NCI-H128 (cell line): ENCODE measurements at regions not wholly inside any gene's neighbourhood (a gene's known extent, or its start where the extent isn't known, plus 50 kb on each side); places are given as distances from the start of the nearest gene placed in this dataset.

Experiments used
- DNase-seq: peaks from one replicate; lab custom pipeline; 2025; ENCODE audit not compliant: unreplicated experiment; lab: John Stamatoyannopoulos, UW

GRCh38 chr12:107612508-107612907, 73.1 kb upstream of the PWP1 start:
- DNase-seq: no peak

- DNase-seq: no peak
These were observed 68.7 kb upstream of the PWP1 start for GRCh38 chr12:107616941-107617340.

- DNase-seq: no peak
These were observed 67.5 kb upstream of the PWP1 start for GRCh38 chr12:107618106-107618505.

- no peak for DNase-seq
These were observed 65.8 kb upstream of the PWP1 start for GRCh38 chr12:107619831-107620230.

GRCh38 chr12:107622001-107622400, 63.6 kb upstream of the PWP1 start:
- no peak for DNase-seq

GRCh38 chr12:107624493-107624892, 61.1 kb upstream of the PWP1 start:
- no peak for DNase-seq

GRCh38 chr12:107631715-107632114, 53.9 kb upstream of the PWP1 start:
- no peak for DNase-seq

- DNase-seq: no peak
These were observed 53.4 kb upstream of the PWP1 start for GRCh38 chr12:107632246-107632645.

GRCh38 chr12:107634530-107634929, 51.1 kb upstream of the PWP1 start:
- DNase-seq: no peak

- DNase-seq: no peak
These were observed 50.5 kb upstream of the PWP1 start for GRCh38 chr12:107635139-107635538.
